Liver (tissue), 8 donors: ENCODE measurements at regions not wholly inside any gene's neighbourhood (a gene's known extent, or its start where the extent isn't known, plus 50 kb on each side); places are given as distances from the start of the nearest gene placed in this dataset.

Experiments
- DNase-seq: peaks from one replicate; pipeline ENCODE4 v3.0.0-alpha.2; 2017; ENCODE audit warnings: low spot score
- H3K27ac ChIP-seq, 2 donors: one replicate each; pipeline ENCODE4 v1.7.0; 2013; ENCODE audit warnings: inconsistent platforms in 2 of 2, low read length in 2 of 2, control low read depth in 1 of 2, low read depth in 1 of 2, mild to moderate bottlenecking in 1 of 2
- H3K27me3 ChIP-seq, 4 donors: one replicate each; pipeline versions ENCODE4 v1.6.1 to v1.7.0; 2013; ENCODE audit warnings: low read length in 3 of 4, inconsistent platforms in 1 of 4, mild to moderate bottlenecking in 1 of 4, moderate library complexity in 1 of 4; ENCODE audit not compliant: control insufficient read depth in 4 of 4, insufficient read depth in 4 of 4
- H3K36me3 ChIP-seq, 4 donors: one replicate each; pipeline versions ENCODE4 v1.6.1 to v1.7.0; 2013; ENCODE audit warnings: low read length in 3 of 4, mild to moderate bottlenecking in 3 of 4, low read depth in 1 of 4, moderate library complexity in 1 of 4; ENCODE audit not compliant: control insufficient read depth in 4 of 4, insufficient read depth in 3 of 4
- H3K4me1 ChIP-seq, 4 donors: one replicate each; pipeline versions ENCODE4 v1.6.1 to v1.7.0; 2013; ENCODE audit warnings: low read length in 3 of 4, mild to moderate bottlenecking in 3 of 4, moderate library complexity in 1 of 4; ENCODE audit not compliant: control insufficient read depth in 4 of 4, insufficient read depth in 4 of 4
- H3K4me3 ChIP-seq, 3 donors: one replicate each; pipeline versions ENCODE4 v1.6.1 to v1.7.0; 2013; ENCODE audit warnings: low read length in 3 of 3, control low read depth in 1 of 3, low read depth in 1 of 3, mild to moderate bottlenecking in 1 of 3
- H3K9ac ChIP-seq, 2 donors: one replicate each; pipeline ENCODE4 v1.7.0; 2013; ENCODE audit warnings: low read length in 2 of 2, mild to moderate bottlenecking in 2 of 2, moderate library complexity in 2 of 2, control low read depth in 1 of 2, low read depth in 1 of 2
- H3K9me3 ChIP-seq, 4 donors: one replicate each; pipeline versions ENCODE4 v1.6.1 to v1.7.0; 2013; ENCODE audit warnings: low read length in 3 of 4; ENCODE audit not compliant: control insufficient read depth in 4 of 4
- ATF3 ChIP-seq: IDR thresholded peaks from 2 replicates; pipeline ENCODE4 v1.6.1; 2016; ENCODE audit warnings: antibody characterized with exemption
- CTCF ChIP-seq: fragments of 150-350 bp; IDR thresholded peaks from 2 replicates; pipeline ENCODE4 v1.5.1; 2017; ENCODE audit warnings: improper control_type of control experiment, low read depth, low read length; ENCODE audit not compliant: missing input control
- EGR1 ChIP-seq, 2 donors: IDR thresholded peaks; 2 replicates each; pipeline ENCODE4 v1.6.1; 2016 to 2018; ENCODE audit warnings: antibody characterized with exemption in 2 of 2, low read depth in 2 of 2
- FOXA1 ChIP-seq: IDR thresholded peaks from 2 replicates; pipeline ENCODE4 v1.6.1; 2016; ENCODE audit warnings: antibody characterized with exemption
- FOXA2 ChIP-seq: IDR thresholded peaks from 2 replicates; pipeline ENCODE4 v1.6.1; 2016; ENCODE audit warnings: antibody characterized with exemption
- GABPA ChIP-seq, 2 donors: IDR thresholded peaks in 1 of 2; conservative IDR thresholded peaks in 1 of 2; 2 replicates each; pipeline ENCODE4 v1.6.1; 2016; ENCODE audit warnings: antibody characterized with exemption in 2 of 2, mild to moderate bottlenecking in 1 of 2, moderate library complexity in 1 of 2
- HNF4A ChIP-seq, 2 donors: conservative IDR thresholded peaks; 2 replicates each; pipeline ENCODE4 v1.6.1; 2016; ENCODE audit warnings: antibody characterized with exemption in 2 of 2, mild to moderate bottlenecking in 2 of 2
- HNF4G ChIP-seq: IDR thresholded peaks from 2 replicates; pipeline ENCODE4 v1.6.1; 2016; ENCODE audit warnings: antibody characterized with exemption
- JUND ChIP-seq, 2 donors: IDR thresholded peaks; 2 replicates each; pipeline ENCODE4 v1.6.1; 2016; ENCODE audit warnings: antibody characterized with exemption in 2 of 2
- MAX ChIP-seq: IDR thresholded peaks from 2 replicates; pipeline ENCODE4 v1.6.1; 2016; ENCODE audit warnings: antibody characterized with exemption
- NR2F2 ChIP-seq: IDR thresholded peaks from 2 replicates; pipeline ENCODE4 v1.6.1; 2016; ENCODE audit warnings: antibody characterized with exemption
- RAD21 ChIP-seq, 2 donors: IDR thresholded peaks; 2 replicates each; pipeline ENCODE4 v1.6.1; 2016; ENCODE audit warnings: antibody characterized with exemption in 2 of 2, mild to moderate bottlenecking in 2 of 2
- REST ChIP-seq: IDR thresholded peaks from 2 replicates; pipeline ENCODE4 v1.6.1; 2016; ENCODE audit warnings: antibody characterized with exemption, mild to moderate bottlenecking
- RXRA ChIP-seq, 2 donors: IDR thresholded peaks; 2 replicates each; pipeline ENCODE4 v1.6.1; 2017 to 2018; ENCODE audit warnings: antibody characterized with exemption in 2 of 2, mild to moderate bottlenecking in 1 of 2
- SP1 ChIP-seq: IDR thresholded peaks from 2 replicates; pipeline ENCODE4 v1.6.1; 2018; ENCODE audit warnings: antibody characterized with exemption, mild to moderate bottlenecking
- TAF1 ChIP-seq: conservative IDR thresholded peaks from 2 replicates; pipeline ENCODE4 v1.6.1; 2016; ENCODE audit warnings: antibody characterized with exemption, mild to moderate bottlenecking
- YY1 ChIP-seq: IDR thresholded peaks from 2 replicates; pipeline ENCODE4 v1.6.1; 2016; ENCODE audit warnings: antibody characterized with exemption, mild to moderate bottlenecking
- ZBTB33 ChIP-seq: IDR thresholded peaks from 2 replicates; pipeline ENCODE4 v1.6.1; 2016; ENCODE audit warnings: antibody characterized with exemption
- WGBS: extraction: QIAGEN DNeasy Blood & Tissue Kit; methylation state at CpG from one replicate; pipeline ENCODE4 v1.1.7; 2013; 5-methylcytosine and 5-hydroxymethylcytosine counted together
- donor health status: healthy.
- donor health status: healthy.
- donor health status: healthy.
- donor health status: healthy.
- donor health status: healthy.

GRCh38 chrX:96563646-96564045 lies 121.0 kb upstream of the DIAPH2 start:
- Histone ChIP-seq H3K4me3 (no peak overlapping the region), H3K36me3 (no peaks in the 10 kb centered on the region), H3K9me3 (no peaks in the 10 kb centered on the region), H3K9ac (no peak overlapping the region), H3K27ac (peak overlapping the region in 1 of 2 donors; percentile 46), H3K27me3 (no peaks in the 10 kb centered on the region), H3K4me1 (no peaks in the 10 kb centered on the region)
- TF ChIP-seq NR2F2 (no peak), EGR1 (IDR thresholded peaks at IDR 0.05; ENCODE audit: low read depth in 2 of 2) (no peak), REST (no peak), GABPA (IDR thresholded peaks at IDR 0.05 in 1 of 2, conservative IDR thresholded peaks at IDR 0.05 in 1 of 2) (no peak), FOXA2 (no peak), RXRA (IDR thresholded peaks at IDR 0.05) (peak; percentile 31 to 40), HNF4G (no peak), RAD21 (IDR thresholded peaks at IDR 0.05) (peak; percentile 9 to 29), MAX (no peak), HNF4A (conservative IDR thresholded peaks at IDR 0.05) (peak; percentile 49 to 55), CTCF (no peak), ZBTB33 (peak; percentile 21), ATF3 (no peak), JUND (IDR thresholded peaks at IDR 0.05) (peak in 1 of 2 donors; percentile 29), TAF1 (no peak), FOXA1 (no peak), SP1 (no peak), YY1 (peak; percentile 32)
- WGBS = 8% methylated on average over 1 of the region's 1 CpG
- no peak for DNase-seq

- no peaks in the 10 kb centered on the region for H3K36me3 ChIP-seq
- no peaks in the 10 kb centered on the region for H3K9me3 ChIP-seq
- H3K27me3 ChIP-seq = no peaks in the 10 kb centered on the region
- H3K27ac ChIP-seq = no peak overlapping the region
- no peak for DNase-seq
- H3K4me1 ChIP-seq = peaks cover 0 to 2% (median 0%) of the 10 kb centered on the region in 4 donors
- 31% methylated on average over 1 of the region's 1 CpG for WGBS
- no peak for TF ChIP-seq FOXA2
- no peak for TF ChIP-seq EGR1 (IDR thresholded peaks at IDR 0.05; ENCODE audit: low read depth in 2 of 2)
- TF ChIP-seq GABPA (IDR thresholded peaks at IDR 0.05 in 1 of 2, conservative IDR thresholded peaks at IDR 0.05 in 1 of 2) = no peak
- no peak for TF ChIP-seq ZBTB33
- no peak overlapping the region for H3K4me3 ChIP-seq
- no peak overlapping the region for H3K9ac ChIP-seq
Observed at GRCh38 chrX:96564595-96564994, 120.0 kb upstream of the DIAPH2 start.
